ENCODE measurements at regions not wholly inside any gene's neighbourhood (a gene's known extent, or its start where the extent isn't known, plus 50 kb on each side); places are given as distances from the start of the nearest gene placed in this dataset.

- no peak overlapping the region for H3K27ac ChIP-seq
- no peak for ATAC-seq
- DNase-seq = no peak
- no peaks in the 10 kb centered on the region for H3K27me3 ChIP-seq
- H3K9me3 ChIP-seq = peaks cover 0 to 10% of the 10 kb centered on the region in 2 donors
- H3K36me3 ChIP-seq = no peaks in the 10 kb centered on the region
- intact Hi-C loops (cut with DNase I) = no loop called here
- H3K4me1 ChIP-seq = no peaks in the 10 kb centered on the region
- TF ChIP-seq CTCF (IDR thresholded peaks at IDR 0.05) = no peak
- no peak overlapping the region for H3K4me3 ChIP-seq
Observed at GRCh38 chr5:60148366-60148765, 254.8 kb upstream of the PDE4D start.

GRCh38 chr5:60147791-60148190, 254.3 kb upstream of the PDE4D start:
- Histone ChIP-seq H3K27ac (no peak overlapping the region), H3K4me3 (no peak overlapping the region), H3K27me3 (no peaks in the 10 kb centered on the region), H3K36me3 (no peaks in the 10 kb centered on the region), H3K4me1 (no peaks in the 10 kb centered on the region), H3K9me3 (peaks cover 0 to 10% of the 10 kb centered on the region in 2 donors)
- intact Hi-C loops (cut with DNase I) = no loop called here
- DNase-seq = no peak
- no peak for TF ChIP-seq CTCF (IDR thresholded peaks at IDR 0.05)
- ATAC-seq = no peak

- H3K36me3 ChIP-seq = no peaks in the 10 kb centered on the region
- no peaks in the 10 kb centered on the region for H3K9me3 ChIP-seq
- no peaks in the 10 kb centered on the region for H3K27me3 ChIP-seq
- ATAC-seq (no peak), DNase-seq (peak in 1 of 4 donors; percentile 28)
- H3K4me3 ChIP-seq = no peak overlapping the region
- intact Hi-C loops (cut with DNase I) = no loop called here
- TF ChIP-seq CTCF (IDR thresholded peaks at IDR 0.05) = no peak
- no peak overlapping the region for H3K27ac ChIP-seq
- H3K4me1 ChIP-seq = no peaks in the 10 kb centered on the region
Observed at GRCh38 chr5:60143942-60144549, 250.5 kb upstream of the PDE4D start.

- Histone ChIP-seq H3K36me3 (no peaks in the 10 kb centered on the region), H3K27me3 (no peaks in the 10 kb centered on the region), H3K27ac (no peak overlapping the region), H3K4me1 (no peaks in the 10 kb centered on the region), H3K9me3 (no peaks in the 10 kb centered on the region), H3K4me3 (no peak overlapping the region)
- intact Hi-C loops (cut with DNase I) = no loop called here
- DNase-seq (no peak), ATAC-seq (no peak)
- TF ChIP-seq CTCF (IDR thresholded peaks at IDR 0.05) = no peak
Observed at GRCh38 chr5:60141119-60141518, 247.6 kb upstream of the PDE4D start.

GRCh38 chr5:60136841-60137240, 243.3 kb upstream of the PDE4D start:
- no peak for TF ChIP-seq CTCF (IDR thresholded peaks at IDR 0.05)

More at GRCh38 chr5:60136841-60137240, 243.3 kb upstream of the PDE4D start:
- Histone ChIP-seq H3K36me3 (no peaks in the 10 kb centered on the region), H3K4me1 (no peaks in the 10 kb centered on the region), H3K4me3 (no peak overlapping the region), H3K27ac (no peak overlapping the region), H3K27me3 (no peaks in the 10 kb centered on the region), H3K9me3 (no peaks in the 10 kb centered on the region)
- intact Hi-C loops (cut with DNase I) = no loop called here
- DNase-seq (no peak), ATAC-seq (no peak)

All from left lung (tissue), 4 donors.